Breast epithelium (tissue), 3 donors: ENCODE measurements at regions not wholly inside any gene's neighbourhood (a gene's known extent, or its start where the extent isn't known, plus 50 kb on each side); places are given as distances from the start of the nearest gene placed in this dataset.

Experiments used
- CTCF ChIP-seq, 3 donors: fragments of 450-650 bp; IDR thresholded peaks; one replicate each; pipeline ENCODE4 v1.5.1; 2016 to 2017; ENCODE audit warnings: antibody characterized with exemption in 3 of 3, mild to moderate bottlenecking in 3 of 3, moderate library complexity in 3 of 3
- POLR2A ChIP-seq: fragments of 450-650 bp; IDR thresholded peaks from one replicate; pipeline ENCODE4 v1.6.1; 2016; ENCODE audit warnings: antibody characterized with exemption, mild to moderate bottlenecking, moderate library complexity
- POLR2AphosphoS5 ChIP-seq, 3 donors: sonication (generic); formaldehyde crosslinking; IDR thresholded peaks; one replicate each; pipeline ENCODE4 v1.6.1; 2017; ENCODE audit warnings: antibody characterized with exemption in 3 of 3

DNA sequence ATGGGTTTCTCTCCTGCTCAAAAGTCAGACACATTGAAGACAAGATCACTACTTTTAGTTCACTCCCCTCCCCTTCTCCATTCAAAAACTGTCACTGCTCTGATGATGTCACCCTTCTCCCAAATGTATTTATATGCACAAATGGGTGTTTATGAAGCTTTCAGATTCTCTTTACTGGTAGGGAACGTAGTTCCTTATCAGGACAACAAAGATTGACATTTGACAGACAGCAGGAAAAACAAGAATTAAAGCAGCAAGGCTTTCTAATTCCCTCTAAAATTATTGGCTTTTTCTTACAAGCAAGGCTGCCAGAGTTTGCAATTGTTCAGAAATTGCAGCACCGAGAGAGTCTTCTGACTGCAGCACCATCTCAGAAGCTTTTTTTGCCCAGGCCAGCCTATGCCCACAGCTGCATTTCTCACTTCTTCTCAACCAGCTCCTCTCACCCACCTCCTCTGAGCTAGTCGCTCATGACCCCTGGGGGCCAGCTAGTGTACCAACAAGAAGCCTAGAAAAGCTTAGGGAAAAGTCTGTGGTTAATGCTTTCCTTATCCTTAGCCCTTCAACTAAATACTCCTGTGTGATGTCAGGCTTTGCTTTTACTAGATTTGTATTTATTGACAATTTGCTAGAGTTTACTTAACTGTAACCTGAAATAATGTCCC, 265.1 kb downstream of the HTR7 start:
- TF ChIP-seq CTCF (IDR thresholded peaks at IDR 0.05) (no peak), POLR2A (no peak), POLR2AphosphoS5 (IDR thresholded peaks at IDR 0.05) (no peak)
